ENCODE measurements at regions not wholly inside any gene's neighbourhood (a gene's known extent, or its start where the extent isn't known, plus 50 kb on each side); places are given as distances from the start of the nearest gene placed in this dataset.

- Histone ChIP-seq H3K9me2 (ENCODE audit: low read depth, low read length) (no peaks in the 10 kb centered on the region), H3K9me3 (ENCODE audit: low read length) (no peaks in the 10 kb centered on the region), H4K20me1 (ENCODE audit: insufficient read depth, low read length) (no peaks in the 10 kb centered on the region)
These were observed 246.0 kb upstream of the SPTLC3 start for GRCh38 chr20:12762725-12763124.

DNA sequence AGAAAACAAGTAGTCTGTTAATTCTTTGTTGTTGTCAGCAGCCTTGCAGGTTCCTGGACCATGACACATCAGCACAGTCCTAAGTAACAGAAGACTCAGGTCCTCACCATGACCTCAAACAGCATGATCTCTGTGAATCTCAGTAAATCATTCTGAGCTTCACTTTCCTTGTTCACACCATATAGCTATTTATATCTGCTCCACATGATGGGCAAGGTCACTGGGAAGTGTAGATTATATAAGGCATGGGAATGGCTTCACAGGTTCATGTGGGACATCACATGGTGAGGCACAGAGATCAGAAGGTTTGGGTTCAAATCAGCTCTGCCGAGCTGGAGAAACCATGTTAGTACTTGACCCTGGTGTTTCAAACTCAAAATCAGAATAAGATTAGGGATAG, 245.4 kb upstream of the SPTLC3 start:
- H3K27ac ChIP-seq (ENCODE audit: low read depth, low read length, poor library complexity, severe bottlenecking) = no peak overlapping the region
- H3K4me1 ChIP-seq (ENCODE audit: insufficient read depth, low read length, severe bottlenecking) = no peaks in the 10 kb centered on the region
- no peak overlapping the region for H3K9ac ChIP-seq (ENCODE audit: low read length)
- no peaks in the 10 kb centered on the region for H3K9me2 ChIP-seq (ENCODE audit: low read depth, low read length)
- H3K4me3 ChIP-seq (ENCODE audit: low read depth, low read length, poor library complexity, severe bottlenecking) = no peak overlapping the region
- H3K79me2 ChIP-seq (ENCODE audit: insufficient read depth, low read length) = no peaks in the 10 kb centered on the region
- no peaks in the 10 kb centered on the region for H3K36me3 ChIP-seq (ENCODE audit: insufficient read depth, low read length)
- no peaks in the 10 kb centered on the region for H3F3A ChIP-seq (ENCODE audit: insufficient read depth, low read length)
- H2AFZ ChIP-seq (ENCODE audit: low read length) = no peak overlapping the region
- no peaks in the 10 kb centered on the region for H3K9me3 ChIP-seq (ENCODE audit: low read length)
- H3K27me3 ChIP-seq (ENCODE audit: insufficient read depth, low read length) = no peaks in the 10 kb centered on the region
- TF ChIP-seq, protein P1, sequence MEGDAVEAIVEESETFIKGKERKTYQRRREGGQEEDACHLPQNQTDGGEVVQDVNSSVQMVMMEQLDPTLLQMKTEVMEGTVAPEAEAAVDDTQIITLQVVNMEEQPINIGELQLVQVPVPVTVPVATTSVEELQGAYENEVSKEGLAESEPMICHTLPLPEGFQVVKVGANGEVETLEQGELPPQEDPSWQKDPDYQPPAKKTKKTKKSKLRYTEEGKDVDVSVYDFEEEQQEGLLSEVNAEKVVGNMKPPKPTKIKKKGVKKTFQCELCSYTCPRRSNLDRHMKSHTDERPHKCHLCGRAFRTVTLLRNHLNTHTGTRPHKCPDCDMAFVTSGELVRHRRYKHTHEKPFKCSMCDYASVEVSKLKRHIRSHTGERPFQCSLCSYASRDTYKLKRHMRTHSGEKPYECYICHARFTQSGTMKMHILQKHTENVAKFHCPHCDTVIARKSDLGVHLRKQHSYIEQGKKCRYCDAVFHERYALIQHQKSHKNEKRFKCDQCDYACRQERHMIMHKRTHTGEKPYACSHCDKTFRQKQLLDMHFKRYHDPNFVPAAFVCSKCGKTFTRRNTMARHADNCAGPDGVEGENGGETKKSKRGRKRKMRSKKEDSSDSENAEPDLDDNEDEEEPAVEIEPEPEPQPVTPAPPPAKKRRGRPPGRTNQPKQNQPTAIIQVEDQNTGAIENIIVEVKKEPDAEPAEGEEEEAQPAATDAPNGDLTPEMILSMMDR (IDR thresholded peaks at IDR 0.05; ENCODE audit: low read length) = no peak
- TF ChIP-seq EZH2 (IDR thresholded peaks at IDR 0.05; ENCODE audit: borderline replicate concordance, low read length) = no peak
- H4K20me1 ChIP-seq (ENCODE audit: insufficient read depth, low read length) = no peaks in the 10 kb centered on the region
- no peak overlapping the region for H3K4me2 ChIP-seq (ENCODE audit: low read length)

More at GRCh38 chr20:12762725-12763124, 246.0 kb upstream of the SPTLC3 start:
- H3K9ac ChIP-seq (ENCODE audit: low read length) = no peak overlapping the region
- H3K4me1 ChIP-seq (ENCODE audit: insufficient read depth, low read length, severe bottlenecking) = no peaks in the 10 kb centered on the region
- H3K4me2 ChIP-seq (ENCODE audit: low read length) = no peak overlapping the region
- H3K4me3 ChIP-seq (ENCODE audit: low read depth, low read length, poor library complexity, severe bottlenecking) = no peak overlapping the region
- no peak overlapping the region for H2AFZ ChIP-seq (ENCODE audit: low read length)
- H3K27ac ChIP-seq (ENCODE audit: low read depth, low read length, poor library complexity, severe bottlenecking) = no peak overlapping the region
- H3K27me3 ChIP-seq (ENCODE audit: insufficient read depth, low read length) = no peaks in the 10 kb centered on the region
- no peaks in the 10 kb centered on the region for H3K79me2 ChIP-seq (ENCODE audit: insufficient read depth, low read length)
- TF ChIP-seq, protein P1 (IDR thresholded peaks at IDR 0.05; ENCODE audit: low read length) = no peak
- no peak for TF ChIP-seq EZH2 (IDR thresholded peaks at IDR 0.05; ENCODE audit: borderline replicate concordance, low read length)
- no peaks in the 10 kb centered on the region for H3F3A ChIP-seq (ENCODE audit: insufficient read depth, low read length)
- no peaks in the 10 kb centered on the region for H3K36me3 ChIP-seq (ENCODE audit: insufficient read depth, low read length)

GRCh38 chr20:12764053-12764452, 244.7 kb upstream of the SPTLC3 start:
- Histone ChIP-seq H2AFZ (ENCODE audit: low read length) (no peak overlapping the region), H3K4me3 (ENCODE audit: low read depth, low read length, poor library complexity, severe bottlenecking) (no peak overlapping the region), H3K9me3 (ENCODE audit: low read length) (no peaks in the 10 kb centered on the region), H3K4me2 (ENCODE audit: low read length) (no peak overlapping the region), H3K9ac (ENCODE audit: low read length) (no peak overlapping the region), H3K4me1 (ENCODE audit: insufficient read depth, low read length, severe bottlenecking) (no peaks in the 10 kb centered on the region), H3F3A (ENCODE audit: insufficient read depth, low read length) (no peaks in the 10 kb centered on the region), H4K20me1 (ENCODE audit: insufficient read depth, low read length) (no peaks in the 10 kb centered on the region), H3K27ac (ENCODE audit: low read depth, low read length, poor library complexity, severe bottlenecking) (no peak overlapping the region), H3K27me3 (ENCODE audit: insufficient read depth, low read length) (no peaks in the 10 kb centered on the region), H3K36me3 (ENCODE audit: insufficient read depth, low read length) (no peaks in the 10 kb centered on the region), H3K79me2 (ENCODE audit: insufficient read depth, low read length) (no peaks in the 10 kb centered on the region), H3K9me2 (ENCODE audit: low read depth, low read length) (no peaks in the 10 kb centered on the region)
- TF ChIP-seq, protein P1 (IDR thresholded peaks at IDR 0.05; ENCODE audit: low read length) = no peak
- TF ChIP-seq EZH2 (IDR thresholded peaks at IDR 0.05; ENCODE audit: borderline replicate concordance, low read length) = no peak
